Thoracic aorta (tissue), 2 donors: ENCODE measurements at regions not wholly inside any gene's neighbourhood (a gene's known extent, or its start where the extent isn't known, plus 50 kb on each side); places are given as distances from the start of the nearest gene placed in this dataset.

ENCODE experiments used
- ATAC-seq: fragments of 150-250 bp; one replicate; pipeline ENCODE4 v1.8.0; 2017; ENCODE audit warnings: low read depth; ENCODE audit not compliant: insufficient number of reproducible peaks, low FRiP score
- DNase-seq: peaks from one replicate; pipeline ENCODE4 v3.0.0-alpha.2; 2020; ENCODE audit warnings: low spot score
- H3K27ac ChIP-seq, 2 donors: fragments of 200-600 bp; sonication (generic); 1 replicate in 1 of 2; 2 replicates in 1 of 2; pipeline ENCODE4 v1.5.1; 2016; ENCODE audit warnings: mild to moderate bottlenecking in 2 of 2, moderate library complexity in 2 of 2
- H3K27me3 ChIP-seq: fragments of 200-600 bp; sonication (generic); replicated peaks from 2 replicates; pipeline ENCODE4 v1.6.0; 2016; ENCODE audit warnings: mild to moderate bottlenecking; ENCODE audit not compliant: insufficient read depth
- H3K36me3 ChIP-seq: fragments of 200-600 bp; sonication (generic); one replicate; pipeline ENCODE4 v1.5.1; 2016
- H3K4me1 ChIP-seq, 2 donors: fragments of 200-600 bp; sonication (generic); 1 replicate in 1 of 2; 2 replicates in 1 of 2; pipeline versions ENCODE4 v1.5.1 to v1.6.0; 2016; ENCODE audit warnings: low read depth in 2 of 2, mild to moderate bottlenecking in 1 of 2; ENCODE audit not compliant: control insufficient read depth in 1 of 2
- H3K4me3 ChIP-seq: fragments of 200-600 bp; sonication (generic); 2 replicates; pipeline ENCODE4 v1.5.1; 2016; ENCODE audit warnings: mild to moderate bottlenecking
- H3K9me3 ChIP-seq: fragments of 200-600 bp; sonication (generic); 2 replicates; pipeline ENCODE4 v1.5.1; 2016
- CTCF ChIP-seq: fragments of 200-600 bp; sonication (generic); IDR thresholded peaks from one replicate; pipeline ENCODE4 v1.5.1; 2019; ENCODE audit warnings: antibody characterized with exemption

- no peak for TF ChIP-seq CTCF
- H3K9me3 ChIP-seq, result no peaks in the 10 kb centered on the region
- no peak overlapping the region for H3K27ac ChIP-seq
- H3K4me1 ChIP-seq, result no peaks in the 10 kb centered on the region
- H3K4me3 ChIP-seq, result no peak overlapping the region
- H3K27me3 ChIP-seq, result no peaks in the 10 kb centered on the region
- ATAC-seq (no peak), DNase-seq (no peak)
- no peaks in the 10 kb centered on the region for H3K36me3 ChIP-seq
Observed at GRCh38 chr2:114082731-114083433, 193.0 kb downstream of the ACTR3 start.

GRCh38 chr2:114083717-114084387, 194.0 kb downstream of the ACTR3 start:
- H3K27me3 ChIP-seq, result no peaks in the 10 kb centered on the region

GRCh38 chr2:114085238-114085637, 195.3 kb downstream of the ACTR3 start:
- Histone ChIP-seq H3K4me3 (no peak overlapping the region), H3K4me1 (no peaks in the 10 kb centered on the region), H3K36me3 (no peaks in the 10 kb centered on the region), H3K27me3 (no peaks in the 10 kb centered on the region), H3K9me3 (no peaks in the 10 kb centered on the region), H3K27ac (no peak overlapping the region)
- DNase-seq (no peak), ATAC-seq (no peak)
- no peak for TF ChIP-seq CTCF

More at GRCh38 chr2:114083717-114084387, 194.0 kb downstream of the ACTR3 start:
- no peak for ATAC-seq
- no peaks in the 10 kb centered on the region for H3K4me1 ChIP-seq
- H3K9me3 ChIP-seq, result no peaks in the 10 kb centered on the region
- no peak overlapping the region for H3K4me3 ChIP-seq
- H3K27ac ChIP-seq, result no peak overlapping the region
- no peak for DNase-seq
- no peak for TF ChIP-seq CTCF
- no peaks in the 10 kb centered on the region for H3K36me3 ChIP-seq

- H3K9me3 ChIP-seq, result no peaks in the 10 kb centered on the region
- H3K36me3 ChIP-seq, result no peaks in the 10 kb centered on the region
- no peak overlapping the region for H3K27ac ChIP-seq
- no peak for TF ChIP-seq CTCF
- H3K4me3 ChIP-seq, result no peak overlapping the region
- DNase-seq (no peak), ATAC-seq (no peak)
- no peaks in the 10 kb centered on the region for H3K27me3 ChIP-seq
- no peaks in the 10 kb centered on the region for H3K4me1 ChIP-seq
Observed at GRCh38 chr2:114085992-114086391, 196.1 kb downstream of the ACTR3 start.

GRCh38 chr2:114089636-114090319, 199.9 kb downstream of the ACTR3 start:
- DNase-seq (no peak), ATAC-seq (no peak)
- Histone ChIP-seq H3K27me3 (no peaks in the 10 kb centered on the region), H3K4me3 (no peak overlapping the region), H3K4me1 (no peaks in the 10 kb centered on the region), H3K27ac (no peak overlapping the region), H3K36me3 (no peaks in the 10 kb centered on the region), H3K9me3 (no peaks in the 10 kb centered on the region)
- TF ChIP-seq CTCF, result no peak
